ENCODE measurements at regions not wholly inside any gene's neighbourhood (a gene's known extent, or its start where the extent isn't known, plus 50 kb on each side); places are given as distances from the start of the nearest gene placed in this dataset.

DNA sequence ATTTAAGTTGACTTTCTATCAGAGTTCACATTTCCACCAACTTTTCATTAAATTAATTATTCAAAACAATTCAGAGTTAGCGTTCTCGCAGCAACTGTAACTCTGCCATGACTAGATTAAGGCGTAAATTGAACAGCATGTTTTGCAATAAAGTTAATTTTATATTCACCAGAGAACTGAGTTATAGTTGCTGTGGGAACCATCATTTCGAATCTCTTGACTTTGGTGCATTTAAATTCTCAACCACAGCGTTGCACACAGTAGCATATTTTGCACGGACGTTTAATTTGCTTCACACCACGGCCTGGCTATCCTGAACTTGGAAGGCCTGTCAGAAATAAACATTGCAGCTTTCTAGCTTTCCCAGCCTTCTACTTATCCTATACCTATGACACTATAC is 144.3 kb upstream of the WWC1 start:
- no peak overlapping the region for H3K4me3 ChIP-seq
- no peaks in the 10 kb centered on the region for H3K36me3 ChIP-seq
- no peaks in the 10 kb centered on the region for H3K27me3 ChIP-seq
- DNase-seq: no peak
- no peaks in the 10 kb centered on the region for H3K4me1 ChIP-seq
- no peak overlapping the region for H3K27ac ChIP-seq
- H3K9me3 ChIP-seq (replicated peaks): no peaks in the 10 kb centered on the region

DNA sequence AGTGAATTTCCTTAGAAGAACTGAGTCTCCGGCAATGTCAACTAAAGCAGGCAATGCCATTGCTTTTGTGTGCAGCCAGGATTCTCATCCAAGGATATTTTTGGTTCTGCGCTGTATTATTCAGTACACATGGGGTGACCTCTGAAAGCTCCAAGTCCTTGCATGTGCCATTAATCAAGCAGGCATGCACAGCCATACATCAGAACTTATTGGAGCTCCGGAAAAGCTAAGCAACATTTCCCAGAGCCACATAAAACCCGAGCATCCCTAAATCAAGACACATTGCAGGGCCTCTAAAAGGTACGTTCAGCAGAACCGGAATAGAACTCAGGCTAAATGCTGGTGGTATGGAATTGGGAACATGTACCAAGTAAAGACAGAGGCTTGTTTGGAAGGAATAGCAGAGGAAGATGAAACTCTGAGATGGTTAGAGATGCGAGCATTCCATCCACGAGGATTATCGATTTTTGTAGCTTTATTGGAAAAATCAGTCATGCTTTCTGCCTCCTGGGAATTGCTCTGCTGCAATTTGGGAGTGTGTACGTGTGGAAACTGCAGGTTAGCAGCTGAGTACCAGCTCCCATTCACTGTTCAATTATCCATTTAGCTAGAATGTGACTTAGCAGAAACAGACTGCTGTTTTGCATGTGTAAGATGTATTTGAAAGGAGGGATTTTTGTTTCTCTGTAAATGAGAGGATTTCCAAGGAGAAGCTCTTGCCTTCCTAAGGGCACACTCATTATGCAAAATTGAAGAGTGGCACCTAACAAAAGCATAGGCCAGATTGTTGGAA is 143.7 kb upstream of the WWC1 start:
- Histone ChIP-seq H3K27ac (no peak overlapping the region), H3K36me3 (no peaks in the 10 kb centered on the region), H3K4me3 (no peak overlapping the region), H3K9me3 (replicated peaks) (no peaks in the 10 kb centered on the region), H3K27me3 (no peaks in the 10 kb centered on the region), H3K4me1 (no peaks in the 10 kb centered on the region)
- no peak for DNase-seq

DNA sequence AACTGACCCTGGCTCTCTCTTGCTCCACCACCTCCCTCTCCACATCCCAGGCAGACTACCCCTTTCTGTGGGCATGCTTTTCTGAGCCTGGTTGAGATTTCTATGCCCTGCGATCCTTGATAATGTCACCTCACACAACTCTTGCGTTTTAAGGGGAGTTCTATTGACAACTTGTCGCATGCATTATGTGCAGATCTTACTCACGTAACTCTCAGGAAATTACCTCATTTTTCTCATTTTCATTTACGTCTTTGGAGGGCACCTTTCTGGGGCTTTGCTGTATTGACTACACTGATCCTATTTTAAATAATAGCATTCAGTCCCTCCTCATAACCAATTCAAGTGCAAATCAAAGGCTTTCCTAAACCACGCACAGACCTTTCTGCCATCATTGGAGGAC is 140.4 kb upstream of the WWC1 start:
- Histone ChIP-seq H3K27ac (no peak overlapping the region), H3K36me3 (no peaks in the 10 kb centered on the region), H3K4me3 (no peak overlapping the region), H3K27me3 (no peaks in the 10 kb centered on the region), H3K9me3 (replicated peaks) (no peaks in the 10 kb centered on the region), H3K4me1 (no peaks in the 10 kb centered on the region)
- no peak for DNase-seq

DNA sequence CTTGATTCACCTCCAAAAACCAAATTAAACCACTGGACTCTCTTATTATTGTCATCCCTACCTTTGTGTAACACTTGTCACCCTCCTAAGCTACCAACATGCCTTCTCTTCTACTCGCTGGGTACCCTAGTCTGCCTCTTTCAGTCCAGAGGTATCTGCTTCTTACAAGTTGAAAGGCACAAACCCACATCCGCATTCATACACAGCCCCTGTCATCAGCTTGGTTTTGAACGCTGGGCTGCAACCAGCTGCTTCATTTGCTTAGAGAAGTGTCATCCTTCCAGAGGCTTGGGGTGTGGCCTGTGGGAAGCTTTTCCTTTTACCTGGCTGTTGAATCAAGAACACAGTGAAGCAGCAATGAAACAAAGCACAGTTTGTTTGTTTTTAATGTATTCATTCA is 138.8 kb upstream of the WWC1 start:
- Histone ChIP-seq H3K4me3 (no peak overlapping the region), H3K4me1 (no peaks in the 10 kb centered on the region), H3K36me3 (no peaks in the 10 kb centered on the region), H3K27me3 (no peaks in the 10 kb centered on the region), H3K27ac (no peak overlapping the region), H3K9me3 (replicated peaks) (no peaks in the 10 kb centered on the region)
- DNase-seq: peak in 1 of 2 experiments; percentile 36

DNA sequence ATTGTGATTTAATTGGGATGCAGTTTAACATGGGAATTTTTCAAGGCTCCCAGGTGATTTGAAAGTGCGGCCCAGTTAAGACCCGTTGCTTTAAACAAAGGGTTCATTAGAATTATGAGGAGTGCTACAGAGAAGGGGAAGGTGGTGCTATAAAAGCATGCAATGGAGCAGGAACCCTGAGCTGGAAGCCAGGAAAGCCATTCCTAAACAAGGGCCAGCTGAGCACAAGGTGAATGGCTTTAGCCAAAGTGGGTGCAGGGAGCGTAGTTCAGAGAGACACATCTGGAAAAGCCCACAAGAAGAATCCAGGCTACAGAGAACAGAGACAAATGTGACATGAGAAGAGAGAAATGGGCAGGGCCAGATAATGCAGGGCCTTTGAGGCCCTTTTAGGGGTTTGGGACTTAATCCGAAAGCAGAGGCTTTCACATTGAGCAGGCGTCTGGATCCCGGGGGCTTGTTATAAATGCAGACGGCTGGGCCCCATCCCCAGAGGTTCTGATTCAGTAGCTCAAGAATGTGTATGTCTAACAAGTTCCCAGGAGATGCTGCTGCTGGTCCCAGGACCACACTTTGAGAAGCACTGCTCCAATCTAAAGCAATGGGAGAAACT is 138.1 kb upstream of the WWC1 start:
- Histone ChIP-seq H3K4me1 (no peaks in the 10 kb centered on the region), H3K27ac (no peak overlapping the region), H3K36me3 (no peaks in the 10 kb centered on the region), H3K4me3 (no peak overlapping the region), H3K27me3 (no peaks in the 10 kb centered on the region), H3K9me3 (replicated peaks) (no peaks in the 10 kb centered on the region)
- no peak for DNase-seq

DNA sequence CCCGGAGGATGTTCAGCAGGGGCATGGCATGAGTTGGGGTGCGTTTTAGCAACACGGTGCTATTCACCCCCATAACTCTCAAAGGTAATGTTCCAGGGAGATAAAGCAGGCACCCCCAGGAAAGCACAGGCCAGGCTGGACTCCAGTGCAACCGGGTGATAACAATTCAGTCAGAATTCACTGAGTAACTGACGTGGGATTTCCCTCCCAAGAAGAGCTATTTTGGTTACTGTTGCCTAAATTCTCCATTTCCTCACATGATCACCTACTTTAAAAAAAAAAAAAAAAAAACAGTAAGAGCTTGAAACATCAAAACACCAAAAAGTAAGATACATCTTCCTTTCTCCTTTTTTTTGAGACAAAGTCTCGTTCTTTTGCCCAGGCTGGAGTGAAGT is 137.6 kb upstream of the WWC1 start:
- Histone ChIP-seq H3K27me3 (no peaks in the 10 kb centered on the region), H3K36me3 (no peaks in the 10 kb centered on the region), H3K4me3 (no peak overlapping the region), H3K27ac (no peak overlapping the region), H3K4me1 (no peaks in the 10 kb centered on the region), H3K9me3 (replicated peaks) (no peaks in the 10 kb centered on the region)
- DNase-seq: no peak

DNA sequence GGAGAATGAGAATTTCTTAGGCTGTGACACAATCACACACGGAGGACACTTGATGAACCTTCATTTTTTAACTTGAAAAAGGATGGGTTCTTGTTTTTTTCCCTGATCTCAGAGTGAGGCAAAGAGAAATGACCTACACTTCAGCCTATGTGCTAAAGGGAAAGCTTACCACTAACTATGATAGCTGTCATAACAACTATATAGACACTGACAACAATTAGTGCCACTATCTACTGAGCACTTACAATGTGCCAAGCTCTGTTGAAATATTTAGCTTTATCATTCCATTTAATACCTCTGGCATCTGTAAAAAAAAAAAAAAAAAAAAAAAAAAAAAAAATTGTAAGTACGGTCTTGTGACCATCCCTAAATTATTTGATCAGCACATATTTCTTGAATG is 135.9 kb upstream of the WWC1 start:
- no peak for DNase-seq
- Histone ChIP-seq H3K27me3 (no peaks in the 10 kb centered on the region), H3K4me3 (no peak overlapping the region), H3K27ac (no peak overlapping the region), H3K4me1 (no peaks in the 10 kb centered on the region), H3K9me3 (replicated peaks) (no peaks in the 10 kb centered on the region), H3K36me3 (no peaks in the 10 kb centered on the region)

DNA sequence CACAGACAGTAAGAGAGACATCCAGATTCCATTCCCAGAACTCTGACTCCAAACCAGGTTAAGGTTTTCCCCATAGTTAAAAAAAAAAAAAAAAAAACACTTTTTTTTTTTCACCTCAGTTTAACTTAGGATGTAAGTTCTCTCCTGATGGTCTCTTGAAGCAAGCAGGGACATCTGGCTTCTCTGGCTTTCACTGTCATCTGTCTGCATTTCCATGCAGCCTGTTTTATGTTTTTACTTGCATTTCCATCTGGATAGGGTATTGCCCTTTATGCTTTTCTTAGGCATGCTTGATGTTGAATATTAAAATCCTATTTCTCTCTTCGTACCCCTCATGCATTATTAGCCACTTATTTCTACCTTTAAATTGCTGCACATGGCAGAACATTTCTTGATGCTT is 135.3 kb upstream of the WWC1 start:
- DNase-seq: no peak
- Histone ChIP-seq H3K27me3 (no peaks in the 10 kb centered on the region), H3K9me3 (replicated peaks) (no peaks in the 10 kb centered on the region), H3K4me1 (no peaks in the 10 kb centered on the region), H3K36me3 (no peaks in the 10 kb centered on the region), H3K27ac (no peak overlapping the region), H3K4me3 (no peak overlapping the region)

DNA sequence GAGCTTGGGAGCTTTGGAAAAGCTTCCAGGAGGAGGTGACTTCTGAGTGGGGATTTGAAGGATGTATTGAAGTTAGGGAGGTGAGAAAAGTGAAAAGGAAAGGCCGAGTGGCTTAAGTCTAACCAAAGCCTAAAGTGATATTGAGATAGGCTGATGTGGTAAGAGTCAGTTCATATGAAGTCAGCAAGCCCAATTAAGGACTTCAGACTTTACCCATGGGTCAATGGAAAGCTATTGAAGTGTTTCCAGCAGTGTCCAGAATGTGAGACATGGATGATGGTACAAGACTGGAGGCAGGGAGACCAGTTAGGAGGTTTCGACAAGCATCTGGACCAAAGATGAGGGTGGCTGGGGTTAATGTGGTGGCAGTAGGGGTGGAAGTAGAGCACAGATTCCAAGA is 134.3 kb upstream of the WWC1 start:
- Histone ChIP-seq H3K36me3 (no peaks in the 10 kb centered on the region), H3K9me3 (replicated peaks) (no peaks in the 10 kb centered on the region), H3K4me3 (no peak overlapping the region), H3K4me1 (no peaks in the 10 kb centered on the region), H3K27me3 (no peaks in the 10 kb centered on the region), H3K27ac (no peak overlapping the region)
- DNase-seq: no peak

DNA sequence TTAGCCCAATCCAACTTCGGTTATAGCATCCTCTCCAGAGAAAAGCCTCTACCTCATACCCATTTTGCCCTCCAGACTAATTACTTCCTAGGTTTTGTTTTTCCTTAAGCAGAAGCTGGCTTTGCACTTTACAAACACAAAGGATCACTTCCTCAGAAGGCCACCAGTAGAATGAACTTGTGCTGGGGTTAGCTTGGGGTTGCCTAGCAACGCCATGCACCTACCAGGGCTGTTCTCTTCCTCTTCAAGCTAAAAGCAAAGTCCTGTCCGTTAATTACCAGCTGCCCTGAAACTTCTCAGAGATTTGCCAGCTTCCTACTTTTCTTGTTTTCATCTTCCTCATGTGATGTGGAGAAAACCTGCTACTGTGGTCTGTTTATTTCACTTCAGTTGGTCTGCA is 132.0 kb upstream of the WWC1 start:
- H3K4me3 ChIP-seq: no peak overlapping the region
- no peak for DNase-seq
- no peaks in the 10 kb centered on the region for H3K36me3 ChIP-seq
- no peaks in the 10 kb centered on the region for H3K27me3 ChIP-seq
- no peaks in the 10 kb centered on the region for H3K9me3 ChIP-seq (replicated peaks)
- no peak overlapping the region for H3K27ac ChIP-seq
- no peaks in the 10 kb centered on the region; the same call in 1 of the 2 replicates for H3K4me1 ChIP-seq

DNA sequence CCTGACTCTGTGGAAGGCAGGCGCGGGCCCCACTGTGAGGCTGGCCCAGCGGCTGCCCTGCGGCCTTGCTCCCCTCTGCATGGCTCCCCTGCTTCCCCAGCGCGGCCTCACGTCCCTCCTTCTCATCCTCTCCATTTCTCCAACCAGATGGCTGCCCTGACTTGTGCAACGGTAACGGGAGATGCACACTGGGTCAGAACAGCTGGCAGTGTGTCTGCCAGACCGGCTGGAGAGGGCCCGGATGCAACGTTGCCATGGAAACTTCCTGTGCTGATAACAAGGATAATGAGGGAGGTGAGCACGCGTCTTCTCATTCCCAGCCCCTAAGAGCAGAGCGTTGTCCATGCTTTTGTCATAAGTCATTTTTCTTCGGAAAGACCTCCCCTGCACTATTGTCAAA is 129.0 kb upstream of the WWC1 start:
- DNase-seq: peak; percentile 50 to 54
- no peaks in the 10 kb centered on the region for H3K36me3 ChIP-seq
- H3K4me1 ChIP-seq: peaks cover 6% of the 10 kb centered on the region; the same call in 1 of the 2 replicates
- no peak overlapping the region for H3K4me3 ChIP-seq
- no peak overlapping the region for H3K27ac ChIP-seq
- H3K27me3 ChIP-seq: no peaks in the 10 kb centered on the region
- no peaks in the 10 kb centered on the region for H3K9me3 ChIP-seq (replicated peaks)

DNA sequence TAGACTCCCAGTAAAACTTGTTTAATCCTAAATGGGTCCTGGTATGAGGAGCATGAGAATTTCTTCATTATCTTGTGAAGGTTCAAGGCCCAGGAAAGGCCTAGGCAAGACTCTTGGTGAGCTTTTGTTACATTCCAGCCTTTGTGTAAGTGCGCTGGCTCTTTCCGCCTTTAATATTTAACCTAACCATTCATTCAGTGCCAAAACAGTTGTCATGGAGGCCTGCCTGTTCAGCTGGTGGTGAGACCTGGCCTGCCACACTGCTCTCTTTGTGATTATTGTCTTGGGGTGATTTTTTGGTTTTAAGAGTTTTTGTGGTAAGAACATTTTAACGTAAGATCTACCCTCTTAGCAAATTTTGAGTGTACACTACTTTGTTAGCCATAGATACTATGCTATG is 127.5 kb upstream of the WWC1 start:
- H3K27me3 ChIP-seq: no peaks in the 10 kb centered on the region
- no peaks in the 10 kb centered on the region for H3K36me3 ChIP-seq
- no peak for DNase-seq
- no peaks in the 10 kb centered on the region for H3K9me3 ChIP-seq (replicated peaks)
- H3K4me3 ChIP-seq: no peak overlapping the region
- H3K27ac ChIP-seq: no peak overlapping the region
- peaks cover 6% of the 10 kb centered on the region; the same call in 1 of the 2 replicates for H3K4me1 ChIP-seq

DNA sequence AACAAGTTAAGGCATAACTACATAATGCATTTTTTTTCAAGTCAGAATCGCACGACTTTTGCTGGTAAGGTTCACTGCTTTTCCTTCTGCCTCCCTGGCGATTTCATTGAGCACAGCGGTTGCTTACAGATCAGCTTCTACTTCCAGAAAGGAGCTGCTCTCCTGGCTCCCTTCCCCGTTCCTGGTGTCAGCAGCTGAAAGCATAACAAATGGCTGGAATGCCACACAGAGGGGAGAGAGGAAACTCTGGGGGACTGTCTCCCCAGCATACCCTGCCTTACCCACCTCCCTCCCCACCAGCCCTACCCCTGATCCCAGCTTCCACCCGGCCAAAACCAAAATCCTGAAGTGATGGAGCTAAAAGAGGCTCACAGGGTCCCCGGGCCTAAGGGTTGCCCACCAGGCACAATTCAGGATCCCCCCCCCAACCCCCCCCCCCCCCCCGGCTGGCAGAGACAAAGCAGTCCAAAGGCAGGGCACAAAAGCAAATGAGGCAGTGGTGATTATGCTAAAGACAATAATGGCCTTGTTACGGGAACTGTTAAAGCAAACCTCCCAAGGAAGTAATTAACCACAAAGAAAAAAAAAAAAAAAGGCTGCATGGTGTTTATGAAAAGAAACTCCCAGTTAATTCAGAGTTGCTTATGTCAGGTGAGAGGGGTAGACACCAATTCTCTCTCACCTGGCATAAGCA is 126.1 kb upstream of the WWC1 start:
- no peaks in the 10 kb centered on the region for H3K36me3 ChIP-seq
- 0 out of 2 replicates have a peak overlapping the region, but pooled peaks have one; percentile 2 for H3K4me3 ChIP-seq
- no peaks in the 10 kb centered on the region for H3K27me3 ChIP-seq
- peak; percentile 58 to 72 for DNase-seq
- H3K9me3 ChIP-seq (replicated peaks): no peaks in the 10 kb centered on the region
- H3K4me1 ChIP-seq: peaks cover 6% of the 10 kb centered on the region; the same call in 1 of the 2 replicates
- H3K27ac ChIP-seq: peak overlapping the region; percentile 32

DNA sequence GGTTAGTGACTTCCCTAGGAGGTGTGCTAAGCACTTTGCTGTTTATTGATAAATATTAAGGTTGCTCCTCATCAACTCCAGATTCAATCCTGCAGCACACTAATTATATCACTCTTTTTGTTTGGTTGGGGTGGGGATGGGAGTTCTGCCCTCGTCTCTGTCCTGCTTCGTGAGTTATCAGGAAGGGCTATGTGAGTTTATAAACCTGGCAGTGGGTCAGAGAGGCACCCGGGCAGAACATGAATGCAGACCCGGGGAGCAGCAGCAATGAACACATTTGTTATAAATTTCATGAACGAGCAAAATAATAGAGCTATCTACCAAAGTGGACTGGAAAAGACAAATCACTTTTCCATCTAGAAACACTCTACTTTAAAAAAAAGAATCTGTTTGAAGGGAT is 125.5 kb upstream of the WWC1 start:
- Histone ChIP-seq H3K27ac (no peak overlapping the region), H3K9me3 (replicated peaks) (no peaks in the 10 kb centered on the region), H3K4me1 (peaks cover 6% of the 10 kb centered on the region; the same call in 1 of the 2 replicates), H3K4me3 (no peak overlapping the region), H3K36me3 (no peaks in the 10 kb centered on the region), H3K27me3 (no peaks in the 10 kb centered on the region)
- DNase-seq: no peak

DNA sequence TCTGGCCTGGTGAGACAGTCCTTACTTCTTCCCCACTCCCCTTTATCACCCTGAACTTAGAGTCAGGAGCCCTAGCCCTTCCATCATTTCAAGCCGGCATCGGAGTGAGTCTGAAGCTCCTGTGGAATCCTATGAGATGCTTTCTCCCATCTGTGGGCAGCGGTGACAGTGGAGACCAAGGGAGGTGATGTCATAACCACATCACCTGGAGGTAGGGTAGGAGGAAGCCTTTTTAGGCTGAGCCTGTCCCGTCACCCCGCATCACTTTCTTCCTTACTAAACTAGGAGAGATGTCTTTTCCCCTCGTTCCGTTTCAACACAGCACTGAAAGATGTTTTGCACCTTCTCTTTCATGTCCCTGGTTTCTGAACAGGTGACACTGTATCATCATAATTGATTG is 124.1 kb upstream of the WWC1 start:
- Histone ChIP-seq H3K27me3 (no peaks in the 10 kb centered on the region; the same call in 1 of the 2 replicates), H3K9me3 (replicated peaks) (no peaks in the 10 kb centered on the region), H3K4me1 (peaks cover 6% of the 10 kb centered on the region; the same call in 1 of the 2 replicates), H3K27ac (no peak overlapping the region), H3K4me3 (no peak overlapping the region), H3K36me3 (no peaks in the 10 kb centered on the region)
- no peak for DNase-seq
